HG03457 (cell line): ENCODE measurements at regions not wholly inside any gene's neighbourhood (a gene's known extent, or its start where the extent isn't known, plus 50 kb on each side); places are given as distances from the start of the nearest gene placed in this dataset.
"Not testable (repeated sequence)": the region's sequence is repeated elsewhere in the genome, so short reads cannot be mapped to it uniquely, and the experiment has no call there.

Source experiments
- ATAC-seq: cut with Tn5 transposase; IDR thresholded peaks from one replicate; pipeline ENCODE4 v1.9.1; 2021; ENCODE audit warnings: moderate number of reproducible peaks; ENCODE audit not compliant: unreplicated experiment

DNA sequence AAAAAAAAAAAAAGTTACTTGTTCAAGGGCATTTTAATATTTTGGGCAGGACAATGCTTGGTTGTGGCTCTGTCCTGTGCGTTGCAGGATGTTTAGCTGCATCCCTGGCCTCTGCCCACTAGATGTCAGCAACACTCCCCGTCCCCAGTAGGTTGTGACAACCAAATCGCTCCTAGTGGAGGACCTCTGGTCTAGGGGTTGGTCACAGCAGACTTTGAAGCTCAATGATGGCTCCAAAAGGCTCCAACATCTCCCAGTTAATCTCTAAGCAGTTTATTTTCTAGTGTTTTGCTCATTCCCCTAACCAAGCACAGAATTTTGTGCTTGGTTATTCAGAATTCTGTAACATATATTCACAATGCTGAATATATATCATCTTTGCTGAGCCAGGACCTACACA, 67.0 kb downstream of the CHRNA1 start:
- peak; percentile 81 for ATAC-seq

DNA sequence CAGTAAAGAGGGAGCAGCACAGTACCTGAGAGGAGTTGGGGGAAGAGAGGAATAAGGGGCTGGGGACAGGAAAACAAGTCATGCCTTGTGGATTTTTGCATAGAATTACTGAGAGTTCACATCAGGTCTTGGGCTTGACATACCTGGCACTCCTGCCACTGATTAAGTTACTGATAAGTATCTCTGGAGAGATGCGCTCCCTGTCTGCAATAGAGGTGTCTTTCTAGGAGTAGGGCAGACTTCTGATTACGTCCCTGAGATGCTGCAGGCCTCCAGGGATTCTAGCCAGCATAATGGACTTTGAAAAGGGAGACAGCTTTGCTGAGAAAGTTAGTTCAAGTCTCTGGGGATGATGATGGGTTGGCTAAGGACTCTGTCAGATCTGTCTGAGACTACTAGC, 69.4 kb downstream of the CHRNA1 start:
- no peak for ATAC-seq

DNA sequence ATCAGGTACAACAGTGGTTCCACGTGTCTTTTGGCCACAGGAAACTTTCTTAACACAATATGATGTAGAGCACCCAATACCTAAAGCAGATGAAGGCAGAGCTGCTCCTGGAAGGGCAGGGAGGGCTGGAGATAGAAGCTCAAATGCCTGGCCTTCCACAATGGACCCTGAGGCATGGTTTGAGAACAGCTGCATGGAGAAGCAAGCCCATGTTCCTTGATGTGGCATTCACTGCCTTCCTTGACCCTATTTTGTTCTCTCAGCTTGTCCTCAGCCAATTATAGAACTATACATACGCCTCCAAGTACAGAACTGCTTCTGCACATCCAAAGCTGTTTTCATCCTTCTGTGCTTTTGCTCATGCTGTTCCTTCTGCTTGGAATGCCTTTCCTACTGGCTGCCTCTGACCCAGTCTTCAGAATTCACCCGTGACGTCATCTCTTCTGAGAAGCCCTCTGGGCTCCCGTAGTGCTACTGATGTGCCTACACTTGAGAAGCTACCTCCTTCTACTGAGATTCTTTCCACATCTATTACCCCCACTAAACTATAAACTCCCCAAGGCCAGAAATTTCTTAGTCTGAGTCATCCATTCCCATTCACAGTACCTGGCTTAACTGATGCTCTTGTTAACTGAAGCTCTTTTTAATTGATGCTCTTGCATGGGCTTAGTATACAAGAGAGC, 69.9 kb downstream of the CHRNA1 start:
- ATAC-seq, result no peak

DNA sequence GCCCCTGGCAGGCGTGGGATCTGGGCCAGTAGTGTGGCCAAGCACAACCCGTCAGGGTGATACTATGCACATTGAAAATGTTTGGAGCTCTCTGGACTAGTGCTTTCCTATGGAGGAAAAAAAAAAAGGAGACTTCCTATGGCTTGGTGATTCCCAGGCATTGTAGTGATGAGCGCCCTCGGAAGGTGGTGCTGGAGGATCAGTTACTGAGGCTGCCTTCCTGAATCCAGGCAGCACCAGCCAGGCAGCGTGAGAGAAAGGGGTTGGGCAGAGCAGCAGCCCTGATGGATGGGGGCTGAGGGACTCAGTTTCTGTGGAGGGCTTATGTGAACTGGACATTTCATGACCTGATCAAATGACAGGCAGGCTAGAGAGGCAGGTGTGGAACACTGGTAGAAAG, 70.9 kb downstream of the CHRNA1 start:
- no peak for ATAC-seq

DNA sequence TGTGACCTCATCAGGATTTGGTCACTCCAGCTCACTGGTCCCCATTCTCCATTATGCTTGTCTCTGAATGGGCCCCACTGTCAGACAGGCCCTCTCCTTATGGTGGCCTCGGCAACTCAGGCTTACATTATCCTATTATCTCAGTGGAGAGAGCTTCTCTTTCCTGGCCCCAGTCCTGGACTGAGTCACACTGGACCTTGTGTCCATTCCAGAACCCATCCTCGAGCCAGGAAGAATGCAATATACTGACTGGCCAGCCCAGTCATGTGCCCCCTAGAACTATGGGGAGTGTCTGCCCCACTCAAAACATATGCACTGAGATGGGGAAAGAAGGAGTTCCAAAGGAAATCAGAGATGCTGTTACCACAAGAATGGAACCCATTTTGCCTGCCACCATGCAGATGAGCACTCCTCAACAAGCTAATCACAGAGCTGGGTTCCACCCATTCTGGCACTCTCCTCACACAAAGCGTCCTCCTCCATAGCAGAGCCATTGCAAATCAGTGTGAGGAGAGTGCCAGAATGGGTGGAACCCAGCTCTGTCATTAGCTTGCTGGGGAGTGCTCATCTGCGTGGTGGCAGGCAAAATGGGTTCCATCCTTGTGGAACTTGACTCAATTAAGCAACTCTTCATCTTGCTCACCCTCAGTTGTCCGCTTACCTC, 71.9 kb downstream of the CHRNA1 start:
- ATAC-seq, result no peak

DNA sequence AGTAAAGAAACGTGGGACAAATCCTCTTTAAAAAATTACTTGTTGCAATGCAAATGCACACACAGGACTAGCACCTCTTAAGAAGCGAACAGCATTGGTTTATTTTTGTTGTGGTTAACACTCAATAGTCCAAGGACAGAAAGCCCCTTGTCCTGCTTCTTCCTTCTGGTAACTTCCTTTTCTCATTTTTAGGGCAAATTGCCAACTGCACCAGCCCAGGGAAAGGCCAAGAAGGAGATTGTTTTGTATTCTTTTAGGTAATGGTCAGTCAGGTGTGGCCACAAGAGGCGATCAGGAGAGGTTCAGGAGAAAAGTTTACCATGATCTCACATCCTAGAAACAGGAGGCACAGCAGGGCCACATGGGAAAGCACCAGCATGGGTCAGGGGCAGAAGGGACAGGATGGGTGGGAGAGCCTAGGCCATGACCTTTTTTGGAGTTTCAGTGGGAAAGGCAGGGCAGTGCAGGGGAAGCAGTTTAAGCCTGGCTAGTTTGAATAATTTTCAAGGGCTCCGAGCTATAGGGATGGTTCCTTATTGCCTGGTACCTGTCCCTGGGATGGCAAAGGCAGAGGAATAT, 73.0 kb downstream of the CHRNA1 start:
- no peak for ATAC-seq

DNA sequence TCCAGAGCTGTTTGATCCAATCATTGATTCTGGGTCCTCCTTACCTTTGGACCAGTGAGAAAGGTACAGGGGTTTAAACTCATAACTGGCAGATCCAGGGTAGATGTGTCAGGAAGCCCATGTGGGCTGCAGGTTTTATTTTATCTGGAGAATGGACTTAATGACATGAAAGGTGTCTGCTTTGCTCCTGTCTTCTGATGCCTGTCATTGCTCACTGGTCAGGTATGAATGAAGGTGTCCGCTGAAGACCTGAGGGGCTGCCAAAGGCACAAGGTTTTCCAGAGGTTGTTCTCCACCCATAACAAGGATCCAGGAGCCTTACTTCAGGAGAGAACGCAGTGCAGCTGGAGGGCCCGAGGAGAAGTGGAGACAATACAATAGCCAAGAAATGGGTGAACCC, 74.2 kb downstream of the CHRNA1 start:
- no peak for ATAC-seq

DNA sequence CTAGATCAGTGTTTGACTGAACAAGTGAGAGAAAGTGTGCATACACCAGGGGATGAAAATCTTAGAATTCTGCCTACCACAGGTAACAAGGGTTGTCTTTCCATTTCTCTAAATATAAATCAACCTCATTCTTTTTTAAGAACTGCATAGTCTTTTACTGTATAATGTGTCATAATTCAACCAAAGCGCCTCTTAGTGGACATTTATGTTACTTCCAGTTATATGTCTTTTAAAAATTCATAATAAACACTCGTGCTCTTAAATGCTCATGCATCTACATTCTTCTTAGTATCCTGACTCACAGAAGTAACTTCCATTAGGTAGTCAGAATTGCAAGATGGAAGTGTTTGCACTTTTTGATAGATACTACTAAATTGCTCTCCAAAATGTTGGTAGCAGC, 76.2 kb downstream of the CHRNA1 start:
- no peak for ATAC-seq

DNA sequence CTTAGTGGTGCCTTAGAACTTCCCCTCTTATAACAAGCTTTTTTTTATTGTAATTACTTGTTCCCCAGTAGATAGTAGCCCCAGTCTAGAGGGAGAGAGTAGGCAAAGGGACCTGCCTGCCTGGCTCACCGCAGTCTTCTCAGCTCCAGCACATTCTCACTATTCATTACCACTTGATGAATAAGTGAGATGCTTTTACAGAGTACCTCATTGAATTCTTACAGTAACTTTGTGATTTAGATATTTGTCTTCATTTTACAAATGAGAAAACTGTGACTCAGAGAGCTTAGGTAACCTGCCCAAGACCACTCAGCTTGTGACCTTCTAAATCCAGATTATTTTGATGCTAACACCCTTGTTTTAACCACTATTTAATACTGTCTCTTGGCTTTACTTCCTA, 77.8 kb downstream of the CHRNA1 start:
- ATAC-seq, result no peak

DNA sequence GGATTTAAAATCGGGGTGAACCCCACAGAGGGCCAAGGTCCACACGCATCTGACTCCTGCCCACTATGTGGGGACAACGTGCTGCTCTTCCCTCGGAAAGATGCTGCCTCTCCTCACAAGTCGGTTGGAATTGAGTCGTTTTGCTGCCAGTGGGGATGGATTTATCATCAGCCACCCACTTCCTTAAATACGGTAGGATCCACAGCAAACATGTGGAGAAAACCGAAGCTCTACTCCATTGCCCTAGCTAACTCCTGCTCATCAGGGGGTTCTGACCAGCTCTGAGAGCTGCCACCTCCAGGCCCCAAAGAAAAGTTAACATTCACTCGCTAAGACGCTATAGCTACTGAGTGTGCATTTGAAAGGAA, 80.9 kb downstream of the CHRNA1 start:
- no peak for ATAC-seq

DNA sequence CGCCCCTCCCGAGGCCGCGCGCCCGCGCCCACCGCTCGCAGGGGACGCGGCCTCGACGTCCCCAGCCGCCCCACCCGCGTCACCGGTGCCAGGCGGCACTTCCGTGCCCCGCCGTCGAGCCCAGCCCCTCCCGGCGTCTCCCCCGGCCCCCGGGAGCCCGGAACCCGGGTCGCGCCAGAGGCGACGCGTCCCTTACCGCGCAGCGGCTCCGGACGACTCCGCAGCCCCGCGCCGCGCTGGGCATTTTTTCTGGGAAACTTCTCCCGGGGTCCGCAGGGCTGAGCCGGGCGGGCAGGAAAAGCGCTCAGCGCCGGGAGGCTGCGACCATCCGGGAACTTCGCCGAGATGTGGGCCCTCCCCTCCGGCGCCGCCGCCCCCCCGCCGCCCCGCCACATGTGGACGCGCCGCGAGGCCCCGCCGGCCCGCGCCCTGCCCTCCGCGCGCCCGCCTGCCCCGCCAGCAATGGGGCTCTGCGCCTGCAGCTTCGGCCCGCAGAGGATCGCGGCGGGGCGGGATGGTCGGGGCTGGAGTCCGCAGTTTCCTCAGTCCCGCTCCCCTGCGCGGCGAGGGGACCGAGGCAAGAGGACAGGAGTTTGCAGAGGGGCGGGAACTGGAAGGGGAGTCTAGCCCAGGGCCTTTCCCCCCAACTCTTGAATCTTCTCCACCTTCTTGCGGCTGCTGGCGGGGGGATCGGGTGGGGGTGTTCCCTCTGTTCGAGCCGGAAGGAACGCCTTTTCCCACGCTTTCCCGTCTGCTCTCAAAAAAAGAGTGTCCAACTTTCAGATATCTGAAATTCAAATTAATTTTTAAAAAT, 81.5 kb downstream of the CHRNA1 start:
- no peak for ATAC-seq

DNA sequence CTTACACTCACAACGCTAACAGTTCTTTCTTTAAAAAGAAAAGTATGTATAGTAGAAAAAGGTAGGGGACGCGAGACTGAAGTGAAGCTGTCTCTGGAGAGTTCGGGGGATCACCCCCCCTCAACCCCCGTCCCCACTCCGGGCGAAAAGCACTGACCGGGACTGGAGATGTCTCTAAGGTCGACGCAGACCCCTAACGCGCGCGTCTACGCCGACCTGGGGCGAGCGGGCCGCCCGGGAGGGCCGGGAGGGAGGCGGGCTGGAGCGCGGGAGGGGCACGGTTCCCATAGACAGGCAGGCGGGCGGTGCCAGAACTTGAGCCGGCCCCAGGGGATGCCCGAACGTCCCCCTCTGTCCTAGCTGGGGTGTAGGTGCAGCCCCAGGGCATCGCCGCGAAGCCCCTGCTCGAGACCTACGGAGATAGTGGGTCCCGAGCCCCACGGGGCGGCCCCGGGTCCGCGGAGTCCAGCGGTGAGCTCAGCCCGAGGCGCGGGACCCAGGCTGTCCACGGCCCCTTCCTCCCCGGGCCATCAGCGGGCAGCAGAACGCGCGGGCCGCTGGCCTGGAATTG, 82.2 kb downstream of the CHRNA1 start:
- no peak for ATAC-seq

DNA sequence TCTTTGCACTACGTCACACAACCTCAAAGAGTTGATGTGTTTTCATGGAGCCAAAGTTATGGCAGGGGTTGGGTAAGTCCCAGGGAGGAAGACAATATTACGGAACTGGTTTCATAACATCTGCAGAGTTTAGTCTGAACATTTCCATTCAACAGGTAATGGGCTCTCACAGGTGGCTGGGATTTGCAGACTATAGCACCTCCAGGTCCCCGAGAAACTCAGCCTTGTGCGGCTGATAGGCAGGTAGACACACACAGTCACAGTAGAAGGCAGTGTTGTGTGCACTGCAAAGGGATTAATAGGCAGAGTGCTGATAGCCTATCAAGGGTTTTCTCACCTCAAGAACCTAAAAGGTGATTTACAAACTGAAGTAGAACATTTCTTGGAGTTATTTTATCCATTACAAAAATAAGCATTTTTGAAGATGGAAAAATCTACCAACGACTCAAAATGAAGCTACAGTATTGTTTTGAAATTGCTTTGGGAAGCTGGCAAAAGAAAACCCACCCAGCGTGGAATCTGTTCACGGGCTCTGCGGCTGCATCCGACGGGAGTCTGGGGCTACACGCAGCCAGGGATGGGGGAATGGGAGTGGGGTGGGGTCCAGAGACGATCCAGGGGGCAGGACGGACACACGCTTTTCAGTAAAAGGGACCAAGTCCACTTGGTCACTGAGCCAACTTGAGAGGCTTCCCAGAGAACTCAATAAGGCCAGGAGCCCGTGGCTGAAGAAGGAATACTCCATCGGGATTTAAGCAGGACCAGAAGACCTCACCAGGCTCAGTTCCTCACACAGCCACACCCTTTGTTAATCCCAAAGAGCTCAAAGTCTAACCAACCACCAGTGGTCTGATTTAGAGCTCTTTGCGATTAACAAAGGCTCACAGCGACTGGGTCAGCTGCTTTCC, 82.9 kb downstream of the CHRNA1 start:
- no peak for ATAC-seq

DNA sequence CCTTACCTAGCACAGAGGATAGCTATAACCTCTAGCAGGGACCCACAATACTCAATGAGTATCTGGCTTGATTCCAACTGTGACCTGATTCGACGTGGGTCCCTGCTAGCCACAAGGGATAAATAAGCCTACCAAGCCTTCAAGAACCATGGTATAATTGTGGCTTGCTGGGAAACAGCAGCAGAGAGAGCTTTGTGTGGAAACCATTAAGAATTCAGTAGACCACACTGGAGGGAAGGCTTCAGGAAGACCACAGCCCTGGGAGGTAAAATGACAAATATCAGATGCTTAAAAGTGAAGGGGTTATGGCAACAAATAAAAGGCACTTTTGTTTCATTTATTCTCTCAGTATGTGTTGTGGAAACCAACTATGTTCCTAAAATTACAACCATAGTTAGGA, 82.6 kb upstream of the WIPF1 start:
- no peak for ATAC-seq

DNA sequence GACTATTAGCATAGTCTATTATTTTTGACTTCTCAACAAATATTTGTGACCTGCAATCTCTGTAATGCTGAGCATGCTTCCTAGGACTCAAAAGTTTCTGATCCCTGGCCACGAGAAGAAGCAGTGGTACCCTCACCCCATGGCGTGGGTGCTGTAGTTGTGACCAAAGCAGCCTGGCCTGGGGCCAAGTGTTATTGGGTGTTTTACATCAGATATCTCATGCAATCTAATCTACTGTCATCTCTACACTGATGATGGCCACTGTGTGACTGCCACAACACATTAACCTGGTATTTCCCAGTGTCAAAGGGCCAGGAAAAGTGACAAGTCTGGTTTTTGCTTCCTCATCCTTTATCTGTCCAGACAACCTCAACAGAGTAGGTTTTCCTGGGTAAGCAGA, 80.8 kb upstream of the WIPF1 start:
- ATAC-seq, result no peak

DNA sequence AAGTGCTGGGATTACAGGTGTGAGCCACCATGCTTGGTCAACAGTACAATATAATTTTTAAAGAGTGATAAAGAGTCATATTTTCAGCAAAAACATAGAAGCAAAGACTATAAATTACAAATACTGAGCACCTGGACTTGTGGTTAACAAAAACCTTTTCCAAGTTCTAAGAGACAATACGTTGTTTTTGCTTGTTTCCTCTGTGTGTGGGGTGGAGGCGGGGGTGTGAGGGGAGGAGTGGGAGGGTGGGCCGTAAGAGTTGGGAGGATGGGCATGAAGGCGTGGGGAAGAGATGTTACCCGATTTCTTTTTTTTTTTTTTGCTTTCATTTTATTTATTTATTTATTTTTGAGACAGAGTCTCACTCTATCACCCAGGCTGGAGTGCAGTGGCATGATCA, 78.0 kb upstream of the WIPF1 start:
- no peak for ATAC-seq

DNA sequence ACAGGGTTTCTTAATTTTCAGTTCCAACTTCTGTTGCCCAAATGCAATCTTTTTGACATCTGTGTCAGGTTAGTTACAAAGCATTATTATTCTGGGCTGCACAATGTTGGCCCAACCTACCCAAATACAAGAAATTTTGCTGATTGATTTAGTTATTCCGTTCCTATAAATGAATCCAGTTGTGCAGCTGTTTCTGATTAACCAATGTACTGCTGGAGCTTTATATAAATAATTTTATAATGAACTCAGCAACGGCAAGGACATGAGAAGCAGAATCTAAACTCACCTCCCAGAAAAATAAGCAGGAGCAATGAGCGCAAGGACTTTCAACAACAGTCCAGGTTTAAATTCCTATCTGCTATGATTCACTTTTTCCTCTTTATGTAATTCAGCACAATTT, 76.3 kb upstream of the WIPF1 start:
- ATAC-seq, result no peak

DNA sequence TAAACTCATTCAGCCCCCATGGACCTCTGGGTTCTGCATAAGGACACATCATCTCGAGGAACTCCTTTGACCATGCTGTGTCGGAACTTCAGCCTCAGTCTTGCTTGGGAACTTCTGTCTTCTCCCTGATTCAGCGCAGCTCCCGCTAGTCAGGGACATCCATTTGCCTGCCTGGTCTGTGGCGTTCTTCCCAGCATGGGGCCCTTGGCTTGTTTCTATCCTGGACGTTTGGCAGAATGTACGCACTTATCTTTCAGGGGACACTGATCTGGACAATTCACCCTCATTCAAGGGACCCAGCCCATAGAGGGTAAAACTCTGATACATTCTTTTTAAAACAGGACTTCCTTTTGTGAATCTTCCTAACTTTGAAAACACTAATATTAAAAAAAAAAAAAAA, 75.8 kb upstream of the WIPF1 start:
- no peak for ATAC-seq

DNA sequence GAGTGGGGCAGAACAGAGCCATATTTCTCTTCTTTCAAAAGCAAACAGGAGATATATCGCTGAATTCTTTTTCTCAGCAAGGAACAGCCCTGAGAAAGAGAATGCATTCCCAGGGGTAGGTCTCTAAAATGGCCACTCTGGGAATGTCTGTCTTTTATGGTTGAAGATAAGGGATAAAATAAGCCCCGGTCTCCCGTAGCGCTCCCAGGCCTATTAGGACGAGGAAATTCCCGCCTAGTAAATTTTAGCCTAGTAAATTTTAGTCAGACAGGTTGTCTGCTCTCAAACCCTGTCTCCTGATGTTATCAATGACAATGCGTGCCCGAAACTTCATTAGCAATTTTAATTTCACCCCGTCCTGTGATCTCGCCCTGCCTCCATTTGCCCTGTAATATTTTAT, 73.9 kb upstream of the WIPF1 start:
- not testable (repeated sequence) for ATAC-seq

DNA sequence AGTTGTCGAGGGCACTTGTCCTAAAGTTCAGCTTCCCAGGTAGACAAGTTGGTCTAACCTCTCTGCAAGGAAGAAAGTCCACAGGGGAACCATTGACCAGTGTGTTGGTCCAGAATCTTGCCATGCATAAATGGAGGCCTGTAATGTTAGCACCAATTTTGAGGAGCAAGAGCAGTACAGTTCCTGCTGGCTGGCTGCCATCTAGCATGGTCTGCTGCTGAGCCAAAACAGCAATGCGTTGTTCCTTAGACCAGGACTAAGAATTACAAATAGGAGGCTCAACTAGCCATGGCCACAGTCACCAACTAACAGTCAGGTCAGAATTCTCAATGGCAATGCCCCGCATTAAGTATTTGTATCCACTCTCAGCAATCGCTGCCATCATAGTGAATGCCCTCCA, 72.8 kb upstream of the WIPF1 start:
- ATAC-seq, result no peak

DNA sequence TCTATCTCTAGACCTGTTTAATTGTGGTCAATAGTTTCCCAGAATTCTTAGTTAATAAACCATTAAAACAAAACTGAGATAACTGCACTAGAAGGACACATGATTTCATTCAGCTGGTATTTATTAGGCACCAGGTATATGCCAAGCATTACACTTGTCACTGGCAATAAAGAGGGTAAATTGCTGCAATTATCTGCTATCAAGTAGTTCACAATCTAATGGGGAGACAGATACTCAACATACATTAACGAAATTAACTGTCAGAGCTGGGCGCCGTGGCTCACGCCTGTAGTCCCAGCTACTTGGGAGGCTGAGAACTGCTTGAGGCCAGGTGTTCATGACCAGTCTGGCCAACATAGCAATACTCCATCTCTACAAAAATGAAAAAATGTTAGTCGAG, 71.7 kb upstream of the WIPF1 start:
- ATAC-seq, result no peak
